K562 (cell line): ENCODE measurements at regions not wholly inside any gene's neighbourhood (a gene's known extent, or its start where the extent isn't known, plus 50 kb on each side); places are given as distances from the start of the nearest gene placed in this dataset.

Source experiments
- BHLHE40 ChIP-seq: IDR thresholded peaks from 2 replicates; pipeline ENCODE4 v1.6.1; 2011; ENCODE audit warnings: low read length, improper control_type of control experiment
- CTBP1 ChIP-seq: fragments of 450-650 bp; IDR thresholded peaks from 2 replicates; pipeline ENCODE4 v1.6.1; 2016; ENCODE audit warnings: borderline replicate concordance
- MYNN ChIP-seq, 2 experiments: sonication (generic); formaldehyde crosslinking in 1 of 2; IDR thresholded peaks; 2 replicates each; pipeline versions ENCODE4 v1.5.0 to v1.6.1; 2016 to 2020; ENCODE audit warnings: antibody characterized with exemption in 1 of 2, missing genetic modification reagents in 1 of 2
- NCOA1 ChIP-seq: fragments of 450-650 bp; IDR thresholded peaks from 2 replicates; pipeline ENCODE4 v1.6.1; 2016; ENCODE audit warnings: low read depth
- NFRKB ChIP-seq: fragments of 450-650 bp; IDR thresholded peaks from 2 replicates; pipeline ENCODE4 v1.6.1; 2016; ENCODE audit warnings: low read depth
- POLR2AphosphoS2 ChIP-seq: IDR thresholded peaks from 2 replicates; pipeline ENCODE4 v1.6.1; 2012; ENCODE audit warnings: low read length, improper control_type of control experiment
- XRCC5 ChIP-seq: fragments of 200-400 bp; formaldehyde crosslinking; IDR thresholded peaks from 2 replicates; pipeline ENCODE4 v1.6.1; 2017; ENCODE audit warnings: low read depth, mild to moderate bottlenecking, low read length
- ZNF232 ChIP-seq: sonication (generic); formaldehyde crosslinking; IDR thresholded peaks from 2 replicates; pipeline ENCODE4 v1.8.0; 2022; ENCODE audit warnings: mild to moderate bottlenecking, missing genetic modification reagents
- TF ChIP-seq, protein P1 (sequence below): fragments of 450-650 bp; formaldehyde crosslinking; IDR thresholded peaks from 2 replicates; pipeline ENCODE4 v1.4.0; 2022; ENCODE audit warnings: missing genetic modification characterization
- TF ChIP-seq, protein P2 (sequence below), 3 experiments: IDR thresholded peaks in 2 of 3; conservative IDR thresholded peaks in 1 of 3; 2 replicates each; pipeline ENCODE4 v1.5.1; 2011 to 2012; ENCODE audit warnings: low read length in 3 of 3, mild to moderate bottlenecking in 3 of 3, control low read depth in 2 of 3, improper control_type of control experiment in 1 of 3, inconsistent platforms in 1 of 3, low read depth in 1 of 3, mixed read lengths in 1 of 3, moderate library complexity in 1 of 3; ENCODE audit not compliant: insufficient read depth in 2 of 3
- TF ChIP-seq, protein P3 (sequence below), 2 experiments: fragments of 450-650 bp; formaldehyde crosslinking in 1 of 2; IDR thresholded peaks; 2 replicates each; pipeline versions ENCODE4 v1.4.0 to v1.6.1; 2014 to 2020; ENCODE audit warnings: mild to moderate bottlenecking in 2 of 2, borderline replicate concordance in 1 of 2, low read depth in 1 of 2
- TF ChIP-seq, protein P4 (sequence below): IDR thresholded peaks from 2 replicates; pipeline ENCODE4 v1.6.1; 2011; ENCODE audit warnings: borderline replicate concordance, low read depth, mild to moderate bottlenecking, moderate library complexity, low read length; ENCODE audit not compliant: insufficient read depth, poor library complexity, severe bottlenecking

DNA sequence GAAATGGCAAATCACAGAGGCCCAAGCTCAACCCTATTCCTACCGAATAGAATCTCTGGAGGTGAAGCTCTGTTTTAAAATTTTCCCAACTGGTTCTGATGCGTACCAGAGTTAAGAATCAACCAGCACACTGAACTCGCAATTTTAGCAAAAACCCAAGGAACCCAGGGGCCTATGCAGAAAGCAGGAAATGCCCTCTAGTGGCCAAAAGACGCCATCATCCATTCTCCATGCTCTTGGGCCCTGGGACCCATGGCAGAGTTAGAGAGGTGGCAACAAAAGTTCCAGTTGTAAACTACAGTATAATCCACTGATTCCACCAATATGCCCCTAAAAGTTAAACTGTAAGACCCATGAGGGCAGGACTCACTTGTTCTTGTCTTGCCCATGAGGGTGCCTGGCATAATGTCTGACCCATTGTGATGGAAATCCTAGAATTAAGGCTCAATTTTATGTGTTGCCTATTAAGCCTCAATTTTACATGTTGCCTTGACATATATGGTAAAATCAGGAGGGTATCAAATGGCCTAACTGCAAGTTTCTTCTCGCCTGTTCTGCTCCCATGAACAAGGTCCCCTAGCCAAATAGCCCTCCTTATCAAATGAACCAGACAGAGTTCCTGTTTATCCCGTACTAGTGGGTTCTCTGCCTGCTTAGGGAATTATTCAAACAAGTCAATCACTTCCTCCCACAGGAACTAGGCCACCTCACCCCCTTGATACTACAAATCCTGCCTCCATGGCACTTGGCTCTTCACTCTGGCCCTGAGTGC is 137.5 kb upstream of the CPM start (continued):
- no peak for TF ChIP-seq NCOA1
- TF ChIP-seq, protein P1, sequence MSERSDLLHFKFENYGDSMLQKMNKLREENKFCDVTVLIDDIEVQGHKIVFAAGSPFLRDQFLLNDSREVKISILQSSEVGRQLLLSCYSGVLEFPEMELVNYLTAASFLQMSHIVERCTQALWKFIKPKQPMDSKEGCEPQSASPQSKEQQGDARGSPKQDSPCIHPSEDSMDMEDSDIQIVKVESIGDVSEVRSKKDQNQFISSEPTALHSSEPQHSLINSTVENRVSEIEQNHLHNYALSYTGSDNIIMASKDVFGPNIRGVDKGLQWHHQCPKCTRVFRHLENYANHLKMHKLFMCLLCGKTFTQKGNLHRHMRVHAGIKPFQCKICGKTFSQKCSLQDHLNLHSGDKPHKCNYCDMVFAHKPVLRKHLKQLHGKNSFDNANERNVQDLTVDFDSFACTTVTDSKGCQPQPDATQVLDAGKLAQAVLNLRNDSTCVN: no peak
- no peak for TF ChIP-seq CTBP1
- no peak for TF ChIP-seq ZNF232 (CRISPR knock-in tag)
- TF ChIP-seq, protein P2, sequence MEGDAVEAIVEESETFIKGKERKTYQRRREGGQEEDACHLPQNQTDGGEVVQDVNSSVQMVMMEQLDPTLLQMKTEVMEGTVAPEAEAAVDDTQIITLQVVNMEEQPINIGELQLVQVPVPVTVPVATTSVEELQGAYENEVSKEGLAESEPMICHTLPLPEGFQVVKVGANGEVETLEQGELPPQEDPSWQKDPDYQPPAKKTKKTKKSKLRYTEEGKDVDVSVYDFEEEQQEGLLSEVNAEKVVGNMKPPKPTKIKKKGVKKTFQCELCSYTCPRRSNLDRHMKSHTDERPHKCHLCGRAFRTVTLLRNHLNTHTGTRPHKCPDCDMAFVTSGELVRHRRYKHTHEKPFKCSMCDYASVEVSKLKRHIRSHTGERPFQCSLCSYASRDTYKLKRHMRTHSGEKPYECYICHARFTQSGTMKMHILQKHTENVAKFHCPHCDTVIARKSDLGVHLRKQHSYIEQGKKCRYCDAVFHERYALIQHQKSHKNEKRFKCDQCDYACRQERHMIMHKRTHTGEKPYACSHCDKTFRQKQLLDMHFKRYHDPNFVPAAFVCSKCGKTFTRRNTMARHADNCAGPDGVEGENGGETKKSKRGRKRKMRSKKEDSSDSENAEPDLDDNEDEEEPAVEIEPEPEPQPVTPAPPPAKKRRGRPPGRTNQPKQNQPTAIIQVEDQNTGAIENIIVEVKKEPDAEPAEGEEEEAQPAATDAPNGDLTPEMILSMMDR (IDR thresholded peaks at IDR 0.05 in 2 of 3, conservative IDR thresholded peaks at IDR 0.05 in 1 of 3; ENCODE audit: insufficient read depth in 2 of 3, low read depth in 1 of 3, low read length in 3 of 3): peak; percentile 78 to 89 (median 86)
- no peak for TF ChIP-seq BHLHE40
- no peak for TF ChIP-seq MYNN (IDR thresholded peaks at IDR 0.05)
- no peak for TF ChIP-seq MYNN (CRISPR knock-in tag; IDR thresholded peaks at IDR 0.05)
- no peak for TF ChIP-seq POLR2AphosphoS2
- no peak for TF ChIP-seq NFRKB
- TF ChIP-seq, protein P3, sequence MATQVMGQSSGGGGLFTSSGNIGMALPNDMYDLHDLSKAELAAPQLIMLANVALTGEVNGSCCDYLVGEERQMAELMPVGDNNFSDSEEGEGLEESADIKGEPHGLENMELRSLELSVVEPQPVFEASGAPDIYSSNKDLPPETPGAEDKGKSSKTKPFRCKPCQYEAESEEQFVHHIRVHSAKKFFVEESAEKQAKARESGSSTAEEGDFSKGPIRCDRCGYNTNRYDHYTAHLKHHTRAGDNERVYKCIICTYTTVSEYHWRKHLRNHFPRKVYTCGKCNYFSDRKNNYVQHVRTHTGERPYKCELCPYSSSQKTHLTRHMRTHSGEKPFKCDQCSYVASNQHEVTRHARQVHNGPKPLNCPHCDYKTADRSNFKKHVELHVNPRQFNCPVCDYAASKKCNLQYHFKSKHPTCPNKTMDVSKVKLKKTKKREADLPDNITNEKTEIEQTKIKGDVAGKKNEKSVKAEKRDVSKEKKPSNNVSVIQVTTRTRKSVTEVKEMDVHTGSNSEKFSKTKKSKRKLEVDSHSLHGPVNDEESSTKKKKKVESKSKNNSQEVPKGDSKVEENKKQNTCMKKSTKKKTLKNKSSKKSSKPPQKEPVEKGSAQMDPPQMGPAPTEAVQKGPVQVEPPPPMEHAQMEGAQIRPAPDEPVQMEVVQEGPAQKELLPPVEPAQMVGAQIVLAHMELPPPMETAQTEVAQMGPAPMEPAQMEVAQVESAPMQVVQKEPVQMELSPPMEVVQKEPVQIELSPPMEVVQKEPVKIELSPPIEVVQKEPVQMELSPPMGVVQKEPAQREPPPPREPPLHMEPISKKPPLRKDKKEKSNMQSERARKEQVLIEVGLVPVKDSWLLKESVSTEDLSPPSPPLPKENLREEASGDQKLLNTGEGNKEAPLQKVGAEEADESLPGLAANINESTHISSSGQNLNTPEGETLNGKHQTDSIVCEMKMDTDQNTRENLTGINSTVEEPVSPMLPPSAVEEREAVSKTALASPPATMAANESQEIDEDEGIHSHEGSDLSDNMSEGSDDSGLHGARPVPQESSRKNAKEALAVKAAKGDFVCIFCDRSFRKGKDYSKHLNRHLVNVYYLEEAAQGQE (IDR thresholded peaks at IDR 0.05; ENCODE audit: borderline replicate concordance): peak; percentile 60; the same call in 1 of the 2 replicates
- TF ChIP-seq, protein P3 (CRISPR knock-in tag; IDR thresholded peaks at IDR 0.05; ENCODE audit: low read depth): no peak
- TF ChIP-seq, protein P4, sequence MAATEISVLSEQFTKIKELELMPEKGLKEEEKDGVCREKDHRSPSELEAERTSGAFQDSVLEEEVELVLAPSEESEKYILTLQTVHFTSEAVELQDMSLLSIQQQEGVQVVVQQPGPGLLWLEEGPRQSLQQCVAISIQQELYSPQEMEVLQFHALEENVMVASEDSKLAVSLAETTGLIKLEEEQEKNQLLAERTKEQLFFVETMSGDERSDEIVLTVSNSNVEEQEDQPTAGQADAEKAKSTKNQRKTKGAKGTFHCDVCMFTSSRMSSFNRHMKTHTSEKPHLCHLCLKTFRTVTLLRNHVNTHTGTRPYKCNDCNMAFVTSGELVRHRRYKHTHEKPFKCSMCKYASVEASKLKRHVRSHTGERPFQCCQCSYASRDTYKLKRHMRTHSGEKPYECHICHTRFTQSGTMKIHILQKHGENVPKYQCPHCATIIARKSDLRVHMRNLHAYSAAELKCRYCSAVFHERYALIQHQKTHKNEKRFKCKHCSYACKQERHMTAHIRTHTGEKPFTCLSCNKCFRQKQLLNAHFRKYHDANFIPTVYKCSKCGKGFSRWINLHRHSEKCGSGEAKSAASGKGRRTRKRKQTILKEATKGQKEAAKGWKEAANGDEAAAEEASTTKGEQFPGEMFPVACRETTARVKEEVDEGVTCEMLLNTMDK: no peak
- TF ChIP-seq XRCC5: 0 out of 2 replicates have a peak, but pooled peaks have one; percentile 59
